Fibroblast of gingiva (primary cell): ENCODE measurements at regions not wholly inside any gene's neighbourhood (a gene's known extent, or its start where the extent isn't known, plus 50 kb on each side); places are given as distances from the start of the nearest gene placed in this dataset.

Experiments
- DNase-seq: peaks from one replicate; pipeline ENCODE4 v3.0.0-alpha.2; 2011; ENCODE audit warnings: low read depth

- DNase-seq = no peak
These were observed 379.1 kb upstream of the ATP5MC3 start for GRCh38 chr2:175560521-175561169.

GRCh38 chr2:175559613-175560012, 378.1 kb upstream of the ATP5MC3 start:
- no peak for DNase-seq

- no peak for DNase-seq
These were observed 376.4 kb upstream of the ATP5MC3 start for GRCh38 chr2:175557810-175558377.

- no peak for DNase-seq
These were observed 372.4 kb upstream of the ATP5MC3 start for GRCh38 chr2:175553910-175554309.

GRCh38 chr2:175552902-175553301, 371.4 kb upstream of the ATP5MC3 start:
- DNase-seq = no peak

- no peak for DNase-seq
These were observed 358.9 kb upstream of the ATP5MC3 start for GRCh38 chr2:175540421-175540820.

- DNase-seq = no peak
These were observed 357.6 kb upstream of the ATP5MC3 start for GRCh38 chr2:175539122-175539521.

- no peak for DNase-seq
These were observed 354.5 kb upstream of the ATP5MC3 start for GRCh38 chr2:175536059-175536458.

- DNase-seq = no peak
These were observed 354.1 kb upstream of the ATP5MC3 start for GRCh38 chr2:175535631-175536030.

- DNase-seq = no peak
These were observed 344.5 kb upstream of the ATP5MC3 start for GRCh38 chr2:175525975-175526374.

GRCh38 chr2:175523001-175523400, 341.5 kb upstream of the ATP5MC3 start:
- DNase-seq = no peak

- DNase-seq = no peak
These were observed 336.7 kb upstream of the ATP5MC3 start for GRCh38 chr2:175518206-175518605.

GRCh38 chr2:175516555-175516954, 335.0 kb upstream of the ATP5MC3 start:
- no peak for DNase-seq

GRCh38 chr2:175500255-175500654, 318.7 kb upstream of the ATP5MC3 start:
- no peak for DNase-seq

GRCh38 chr2:175490360-175490791, 308.9 kb upstream of the ATP5MC3 start:
- DNase-seq = no peak

- no peak for DNase-seq
These were observed 296.7 kb upstream of the ATP5MC3 start for GRCh38 chr2:175478096-175478768.

GRCh38 chr2:175476948-175477347, 295.4 kb upstream of the ATP5MC3 start:
- no peak for DNase-seq

GRCh38 chr2:175476374-175476773, 294.9 kb upstream of the ATP5MC3 start:
- no peak for DNase-seq

- DNase-seq = no peak
These were observed 293.6 kb upstream of the ATP5MC3 start for GRCh38 chr2:175475130-175475529.

GRCh38 chr2:175468431-175469098, 287.1 kb upstream of the ATP5MC3 start:
- no peak for DNase-seq

GRCh38 chr2:175465101-175465500, 283.6 kb upstream of the ATP5MC3 start:
- no peak for DNase-seq

GRCh38 chr2:175464311-175464670, 282.8 kb upstream of the ATP5MC3 start:
- no peak for DNase-seq
